WTC11 (cell line): ENCODE measurements at regions not wholly inside any gene's neighbourhood (a gene's known extent, or its start where the extent isn't known, plus 50 kb on each side); places are given as distances from the start of the nearest gene placed in this dataset.

Experiments
- CREB1 ChIP-seq: sonication (generic); formaldehyde crosslinking; IDR thresholded peaks from 2 replicates; pipeline ENCODE4 v1.8.0; 2023; ENCODE audit warnings: mild to moderate bottlenecking, missing genetic modification reagents
- CTCF ChIP-seq: fragments of 200-600 bp; IDR thresholded peaks from 2 replicates; pipeline ENCODE4 v1.8.0; 2022; ENCODE audit warnings: antibody characterized with exemption
- JAZF1 ChIP-seq: fragments of 250-450 bp; sonication (Bioruptor Pico); IDR thresholded peaks from 2 replicates; pipeline ENCODE4 v1.9.0; 2021; ENCODE audit warnings: moderate library complexity, mild to moderate bottlenecking, inconsistent platforms
- KAT7 ChIP-seq: sonication (generic); formaldehyde crosslinking; IDR thresholded peaks from 2 replicates; pipeline ENCODE4 v1.8.1; 2023; ENCODE audit warnings: missing genetic modification reagents, mild to moderate bottlenecking, borderline replicate concordance
- NFYB ChIP-seq: sonication (generic); formaldehyde crosslinking; conservative IDR thresholded peaks from 2 replicates; pipeline ENCODE4 v1.8.0; 2022; ENCODE audit warnings: low read depth, missing genetic modification reagents
- ZNF121 ChIP-seq: sonication (generic); formaldehyde crosslinking; IDR thresholded peaks from 2 replicates; pipeline ENCODE4 v1.8.0; 2023; ENCODE audit warnings: missing genetic modification reagents
- ZNF281 ChIP-seq: sonication (generic); formaldehyde crosslinking; IDR thresholded peaks from 2 replicates; pipeline ENCODE4 v1.8.0; 2023; ENCODE audit warnings: mild to moderate bottlenecking, missing genetic modification reagents

- TF ChIP-seq CTCF (no peak), ZNF121 (CRISPR knock-in tag) (no peak), NFYB (no peak), KAT7 (CRISPR knock-in tag) (no peak), ZNF281 (CRISPR knock-in tag) (no peak), CREB1 (CRISPR knock-in tag) (no peak), JAZF1 (CRISPR knock-in tag) (no peak)
These were observed 353.5 kb downstream of the SMOC2 start for GRCh38 chr6:168794491-168794890.
